ENCODE measurements at regions not wholly inside any gene's neighbourhood (a gene's known extent, or its start where the extent isn't known, plus 50 kb on each side); places are given as distances from the start of the nearest gene placed in this dataset.

DNA sequence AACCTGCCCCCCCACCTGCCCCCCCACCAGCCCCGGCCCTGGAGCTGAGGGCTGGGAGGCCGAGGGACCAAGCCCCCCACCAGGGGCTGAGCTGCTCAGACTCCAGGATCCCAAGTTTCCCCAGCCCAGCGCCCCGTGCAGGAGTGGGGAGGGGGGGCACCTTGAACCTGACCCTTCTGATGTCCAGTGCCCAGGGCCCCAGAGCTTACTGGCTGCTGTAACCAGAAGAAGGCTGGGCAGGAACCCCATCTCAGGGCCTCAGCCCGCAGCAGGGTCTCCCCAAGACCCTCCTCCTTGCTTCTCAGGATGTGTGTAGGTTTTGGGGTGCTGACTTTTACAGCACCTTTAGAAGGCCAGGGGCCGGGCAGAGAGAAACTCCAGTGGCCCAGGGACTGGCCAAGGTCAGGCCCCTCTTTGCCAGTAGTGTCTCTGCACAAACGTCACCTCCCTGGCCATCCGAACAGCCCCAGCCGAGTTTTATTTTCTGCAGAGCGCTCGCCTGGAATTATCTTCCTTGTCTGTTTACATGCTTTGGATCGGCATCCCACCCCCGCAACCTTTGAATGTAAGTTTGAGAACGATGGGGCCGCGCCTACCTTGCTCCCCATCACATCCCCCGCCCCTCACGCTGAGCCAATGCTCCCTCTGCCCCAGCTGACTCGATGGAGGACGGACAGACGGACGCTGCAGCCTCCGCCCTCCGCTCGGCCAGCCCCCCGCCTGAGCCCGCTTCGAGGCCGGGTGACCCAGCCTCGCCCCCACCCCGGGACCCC lies 70.1 kb upstream of the CASZ1 start:
- TF ChIP-seq, protein P1, sequence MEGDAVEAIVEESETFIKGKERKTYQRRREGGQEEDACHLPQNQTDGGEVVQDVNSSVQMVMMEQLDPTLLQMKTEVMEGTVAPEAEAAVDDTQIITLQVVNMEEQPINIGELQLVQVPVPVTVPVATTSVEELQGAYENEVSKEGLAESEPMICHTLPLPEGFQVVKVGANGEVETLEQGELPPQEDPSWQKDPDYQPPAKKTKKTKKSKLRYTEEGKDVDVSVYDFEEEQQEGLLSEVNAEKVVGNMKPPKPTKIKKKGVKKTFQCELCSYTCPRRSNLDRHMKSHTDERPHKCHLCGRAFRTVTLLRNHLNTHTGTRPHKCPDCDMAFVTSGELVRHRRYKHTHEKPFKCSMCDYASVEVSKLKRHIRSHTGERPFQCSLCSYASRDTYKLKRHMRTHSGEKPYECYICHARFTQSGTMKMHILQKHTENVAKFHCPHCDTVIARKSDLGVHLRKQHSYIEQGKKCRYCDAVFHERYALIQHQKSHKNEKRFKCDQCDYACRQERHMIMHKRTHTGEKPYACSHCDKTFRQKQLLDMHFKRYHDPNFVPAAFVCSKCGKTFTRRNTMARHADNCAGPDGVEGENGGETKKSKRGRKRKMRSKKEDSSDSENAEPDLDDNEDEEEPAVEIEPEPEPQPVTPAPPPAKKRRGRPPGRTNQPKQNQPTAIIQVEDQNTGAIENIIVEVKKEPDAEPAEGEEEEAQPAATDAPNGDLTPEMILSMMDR (IDR thresholded peaks at IDR 0.05), result no peak
- TF ChIP-seq POLR2A (IDR thresholded peaks at IDR 0.05), result no peak

All from esophagus squamous epithelium (tissue), 4 donors.